CD14-positive monocyte (primary cell): ENCODE measurements at regions not wholly inside any gene's neighbourhood (a gene's known extent, or its start where the extent isn't known, plus 50 kb on each side); places are given as distances from the start of the nearest gene placed in this dataset.

Experiments
- DNase-seq, 3 donors: peaks; one replicate each; pipeline ENCODE4 v3.0.0-alpha.2; 2011 to 2022
- H2AFZ ChIP-seq: 2 replicates; pipeline ENCODE4 v1.6.0; 2012; ENCODE audit warnings: mild to moderate bottlenecking, low read depth, low read length, inconsistent platforms; ENCODE audit not compliant: insufficient read depth, poor library complexity, severe bottlenecking
- H3K27ac ChIP-seq, 2 donors: 1 replicate in 1 of 2; 2 replicates in 1 of 2; pipeline ENCODE4 v1.5.1; 2012 to 2013; ENCODE audit warnings: low read length in 2 of 2, control low read depth in 1 of 2, inconsistent platforms in 1 of 2, low read depth in 1 of 2, mild to moderate bottlenecking in 1 of 2
- H3K27me3 ChIP-seq, 2 donors: one replicate each; pipeline versions ENCODE4 v1.6.0 to v1.6.1; 2011 to 2013; ENCODE audit warnings: low read length in 2 of 2; ENCODE audit not compliant: control insufficient read depth in 2 of 2, insufficient read depth in 2 of 2
- H3K36me3 ChIP-seq, 2 donors: replicated peaks in 1 of 2; 1 replicate in 1 of 2; 2 replicates in 1 of 2; pipeline versions ENCODE4 v1.5.1 to v1.6.1; 2012 to 2013; ENCODE audit warnings: low read length in 2 of 2, control low read depth in 1 of 2, inconsistent platforms in 1 of 2, mild to moderate bottlenecking in 1 of 2; ENCODE audit not compliant: insufficient read depth in 2 of 2, control insufficient read depth in 1 of 2
- H3K4me1 ChIP-seq, 2 donors: 1 replicate in 1 of 2; 2 replicates in 1 of 2; pipeline versions ENCODE4 v1.5.1 to v1.6.1; 2012 to 2013; ENCODE audit warnings: low read length in 2 of 2, control low read depth in 1 of 2, inconsistent platforms in 1 of 2, mild to moderate bottlenecking in 1 of 2, moderate library complexity in 1 of 2; ENCODE audit not compliant: insufficient read depth in 2 of 2, control insufficient read depth in 1 of 2
- H3K4me2 ChIP-seq: replicated peaks from 2 replicates; pipeline ENCODE3; 2012; ENCODE audit warnings: low read length, moderate library complexity, mild to moderate bottlenecking; ENCODE audit not compliant: poor library complexity, severe bottlenecking; ENCODE audit errors: extremely low read depth
- H3K4me3 ChIP-seq, 3 experiments: fragments of 200-600 bp in 1 of 3; sonication (generic) in 1 of 3; replicated peaks in 1 of 3; 1 replicate in 2 of 3; 2 replicates in 1 of 3; pipeline ENCODE4 v1.5.1; 2011 to 2013; ENCODE audit warnings: low read length in 3 of 3, mild to moderate bottlenecking in 3 of 3, control low read depth in 2 of 3, low read depth in 2 of 3, inconsistent platforms in 1 of 3, moderate library complexity in 1 of 3
- H3K79me2 ChIP-seq: 2 replicates; pipeline ENCODE4 v1.6.0; 2012; ENCODE audit warnings: mild to moderate bottlenecking, control low read depth, inconsistent platforms, low read length, moderate library complexity; ENCODE audit not compliant: insufficient read depth
- H3K9ac ChIP-seq: 2 replicates; pipeline ENCODE4 v1.6.0; 2017; ENCODE audit warnings: low read length, mild to moderate bottlenecking; ENCODE audit not compliant: insufficient read depth, poor library complexity, severe bottlenecking
- H3K9me3 ChIP-seq, 2 donors: replicated peaks in 1 of 2; 1 replicate in 1 of 2; 2 replicates in 1 of 2; pipeline versions ENCODE4 v1.5.1 to v1.6.1; 2012 to 2013; ENCODE audit warnings: low read length in 2 of 2, control low read depth in 1 of 2; ENCODE audit not compliant: control insufficient read depth in 1 of 2, insufficient read depth in 1 of 2
- H4K20me1 ChIP-seq: 2 replicates; pipeline ENCODE4 v1.6.0; 2012; ENCODE audit warnings: mild to moderate bottlenecking, low read length, control low read depth, moderate library complexity; ENCODE audit not compliant: insufficient read depth
- H3K27ac Mint-ChIP-seq, 7 donors: one replicate each; pipeline ENCODE4 v1.8.0; 2020; ENCODE audit warnings: mild to moderate bottlenecking in 7 of 7, mixed read lengths in 7 of 7, moderate library complexity in 6 of 7, inconsistent platforms in 2 of 7
- H3K27me3 Mint-ChIP-seq, 3 donors: one replicate each; pipeline ENCODE4 v1.8.0; 2021 to 2022; ENCODE audit warnings: low read depth in 3 of 3, mild to moderate bottlenecking in 3 of 3, mixed read lengths in 3 of 3, moderate library complexity in 3 of 3, inconsistent platforms in 1 of 3
- H3K36me3 Mint-ChIP-seq, 2 donors: one replicate each; pipeline ENCODE4 v1.8.0; 2020; ENCODE audit warnings: mixed read lengths in 2 of 2, inconsistent platforms in 1 of 2, mild to moderate bottlenecking in 1 of 2
- H3K4me1 Mint-ChIP-seq: one replicate; pipeline ENCODE4 v1.8.0; 2020; ENCODE audit warnings: mild to moderate bottlenecking, mixed read lengths
- H3K4me3 Mint-ChIP-seq, 2 donors: one replicate each; pipeline ENCODE4 v1.8.0; 2020; ENCODE audit warnings: mild to moderate bottlenecking in 2 of 2, mixed read lengths in 2 of 2, moderate library complexity in 1 of 2
- H3K9me3 Mint-ChIP-seq, 7 donors: one replicate each; pipeline ENCODE4 v1.8.0; 2020 to 2022; ENCODE audit warnings: mixed read lengths in 7 of 7, mild to moderate bottlenecking in 6 of 7, moderate library complexity in 6 of 7, inconsistent platforms in 2 of 7
- WGBS: methylation state at CpG from one replicate; pipeline ENCODE4 v1.1.5; 2013; ENCODE audit warnings: missing lambda C conversion rate; ENCODE audit not compliant: insufficient coverage; 5-methylcytosine and 5-hydroxymethylcytosine counted together
- intact Hi-C, 2 donors: fragments of 100-400 bp; cut with micrococcal nuclease; formaldehyde crosslinking; loops; one replicate each; pipeline versions ENCODE4 v1.15.0 to v1.15.1; 2023
- TF ChIP-seq, protein P1 (sequence below): fragments of 200-600 bp; IDR thresholded peaks from one replicate; pipeline ENCODE4 v1.8.0; 2022; ENCODE audit warnings: antibody characterized with exemption, mild to moderate bottlenecking

DNA sequence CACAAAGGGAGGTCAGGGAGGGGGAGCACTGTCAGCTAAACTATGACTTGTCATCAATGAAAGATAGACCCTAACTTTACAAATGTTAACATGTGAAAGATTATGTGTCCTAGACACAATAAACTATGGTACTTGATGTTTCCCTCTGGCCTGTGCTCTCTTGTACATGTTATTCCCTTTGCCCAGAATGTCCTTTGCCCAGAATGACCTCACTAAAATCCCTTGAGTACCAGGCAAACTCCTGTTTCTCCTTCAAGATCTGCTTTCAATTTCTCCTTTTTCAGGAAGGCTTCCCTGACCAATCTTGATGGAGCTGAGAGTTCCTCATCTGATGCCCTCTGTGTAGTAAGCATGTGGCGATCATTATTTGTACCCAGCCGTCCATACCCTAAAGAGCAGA lies 143.1 kb downstream of the ZNF365 start:
- H3K4me1 Mint-ChIP-seq, result peaks cover 8% of the 10 kb centered on the region
- peaks cover 0 to 4% (median 1%) of the 10 kb centered on the region in 7 donors for H3K9me3 Mint-ChIP-seq
- Histone ChIP-seq H3K79me2 (no peaks in the 10 kb centered on the region), H3K4me3 (no peak overlapping the region), H3K4me1 (peaks cover 9 to 10% of the 10 kb centered on the region in 2 donors), H3K4me2 (no peak overlapping the region), H3K36me3 (no peaks in the 10 kb centered on the region), H2AFZ (no peak overlapping the region), H3K27ac (no peak overlapping the region), H3K9ac (no peak overlapping the region), H3K9me3 (no peaks in the 10 kb centered on the region), H3K27me3 (no peaks in the 10 kb centered on the region), H4K20me1 (no peaks in the 10 kb centered on the region)
- no peak overlapping the region for H3K27ac Mint-ChIP-seq
- intact Hi-C loops, result no loop called here
- H3K27me3 Mint-ChIP-seq, result peaks cover 0 to 4% (median 2%) of the 10 kb centered on the region in 3 donors
- TF ChIP-seq, protein P1, sequence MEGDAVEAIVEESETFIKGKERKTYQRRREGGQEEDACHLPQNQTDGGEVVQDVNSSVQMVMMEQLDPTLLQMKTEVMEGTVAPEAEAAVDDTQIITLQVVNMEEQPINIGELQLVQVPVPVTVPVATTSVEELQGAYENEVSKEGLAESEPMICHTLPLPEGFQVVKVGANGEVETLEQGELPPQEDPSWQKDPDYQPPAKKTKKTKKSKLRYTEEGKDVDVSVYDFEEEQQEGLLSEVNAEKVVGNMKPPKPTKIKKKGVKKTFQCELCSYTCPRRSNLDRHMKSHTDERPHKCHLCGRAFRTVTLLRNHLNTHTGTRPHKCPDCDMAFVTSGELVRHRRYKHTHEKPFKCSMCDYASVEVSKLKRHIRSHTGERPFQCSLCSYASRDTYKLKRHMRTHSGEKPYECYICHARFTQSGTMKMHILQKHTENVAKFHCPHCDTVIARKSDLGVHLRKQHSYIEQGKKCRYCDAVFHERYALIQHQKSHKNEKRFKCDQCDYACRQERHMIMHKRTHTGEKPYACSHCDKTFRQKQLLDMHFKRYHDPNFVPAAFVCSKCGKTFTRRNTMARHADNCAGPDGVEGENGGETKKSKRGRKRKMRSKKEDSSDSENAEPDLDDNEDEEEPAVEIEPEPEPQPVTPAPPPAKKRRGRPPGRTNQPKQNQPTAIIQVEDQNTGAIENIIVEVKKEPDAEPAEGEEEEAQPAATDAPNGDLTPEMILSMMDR, result no peak
- DNase-seq, result peak in 1 of 3 donors; percentile 50
- no peak overlapping the region for H3K4me3 Mint-ChIP-seq
- WGBS, result 100% methylated on average over 2 of the region's 2 CpGs
- H3K36me3 Mint-ChIP-seq, result no peaks in the 10 kb centered on the region

DNA sequence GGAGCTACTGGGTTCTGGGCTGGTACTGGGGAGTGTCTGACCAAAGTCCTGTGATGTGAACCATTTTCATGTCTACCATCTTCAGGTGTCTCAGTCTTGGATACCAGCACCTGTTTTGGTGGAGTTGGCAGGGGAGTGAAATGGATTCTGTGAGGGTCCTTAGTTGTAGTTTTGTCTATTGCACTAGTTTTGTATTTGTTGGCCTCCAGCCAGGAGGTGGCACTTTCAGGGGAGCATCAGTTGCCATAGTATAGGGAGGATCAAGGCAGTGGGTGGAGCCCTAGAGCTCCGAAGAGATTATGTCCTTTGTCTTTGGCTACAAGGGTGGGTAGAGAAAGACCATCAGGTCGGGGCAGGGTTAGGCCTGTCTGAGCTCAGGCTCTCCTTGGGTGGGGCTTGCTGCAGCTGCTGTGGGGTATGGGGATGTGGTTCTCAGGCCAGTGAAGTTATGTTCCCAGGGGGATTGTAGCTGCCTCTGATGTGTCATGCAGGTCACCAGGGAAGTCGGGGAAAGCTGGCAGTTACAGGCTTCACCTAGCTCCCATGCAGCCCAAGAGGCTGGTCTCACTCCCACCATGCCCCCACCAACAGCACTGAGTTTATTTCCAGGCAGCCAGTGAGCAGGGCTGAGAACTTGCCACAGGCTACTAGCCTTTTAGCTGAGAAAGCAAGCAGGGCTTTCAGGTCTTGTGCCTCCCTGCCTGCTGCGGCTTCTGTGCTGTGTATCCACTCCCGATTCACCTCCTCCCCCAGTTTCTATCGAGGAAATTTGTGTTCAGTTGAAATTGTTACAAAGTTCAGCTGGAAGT lies 153.1 kb downstream of the ZNF365 start:
- Mint-ChIP-seq H3K9me3 (peaks cover 4 to 17% (median 8%) of the 10 kb centered on the region in 7 donors), H3K36me3 (peaks cover 3% of the 10 kb centered on the region in 2 donors), H3K27ac (peak overlapping the region; percentile 68 to 91 (median 82)), H3K4me1 (peaks cover 32% of the 10 kb centered on the region), H3K27me3 (peaks cover 0 to 2% (median 1%) of the 10 kb centered on the region in 3 donors), H3K4me3 (no peak overlapping the region)
- Histone ChIP-seq H3K79me2 (no peaks in the 10 kb centered on the region), H3K9ac (no peak overlapping the region), H3K4me2 (no peak overlapping the region), H2AFZ (peak overlapping the region; percentile 56), H3K27me3 (no peaks in the 10 kb centered on the region), H3K4me1 (peaks cover 32 to 35% of the 10 kb centered on the region in 2 donors), H3K27ac (no peak overlapping the region), H3K36me3 (no peaks in the 10 kb centered on the region), H3K9me3 (peaks cover 0 to 2% of the 10 kb centered on the region in 2 donors), H3K4me3 (no peak overlapping the region), H4K20me1 (no peaks in the 10 kb centered on the region)
- WGBS, result 71% methylated on average over 3 of the region's 6 CpGs
- no peak for DNase-seq
- TF ChIP-seq, protein P1, result no peak
- intact Hi-C loops, result no loop called here
